GM18520 (cell line): ENCODE measurements at regions not wholly inside any gene's neighbourhood (a gene's known extent, or its start where the extent isn't known, plus 50 kb on each side); places are given as distances from the start of the nearest gene placed in this dataset.
"Not testable (repeated sequence)": the region's sequence is repeated elsewhere in the genome, so short reads cannot be mapped to it uniquely, and the experiment has no call there.

Source experiments
- ATAC-seq: cut with Tn5 transposase; IDR thresholded peaks from one replicate; pipeline ENCODE4 v1.9.1; 2021; ENCODE audit not compliant: unreplicated experiment

- ATAC-seq, result no peak
Measured at GRCh38 chr2:143889216-143889615, 630.7 kb downstream of the ZEB2 start.

DNA sequence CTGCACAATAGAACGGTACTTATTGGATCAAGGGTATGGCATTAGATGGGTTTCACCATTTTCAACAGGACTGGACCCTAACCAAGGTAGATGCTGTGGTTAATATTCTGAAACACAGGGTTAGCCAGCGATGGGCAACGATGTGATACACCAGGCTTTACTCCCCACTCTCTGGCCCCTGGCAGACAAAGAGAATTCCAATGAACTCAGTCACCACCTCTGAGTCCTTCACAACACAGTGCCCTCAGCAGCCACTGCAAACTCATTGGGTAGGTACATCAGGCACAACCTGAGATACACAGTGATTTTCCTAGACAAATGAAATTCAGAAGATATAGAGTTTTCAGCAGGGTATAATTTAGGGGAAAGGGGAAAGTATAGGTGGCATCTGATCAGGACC lies 634.5 kb downstream of the ZEB2 start:
- ATAC-seq, result no peak

DNA sequence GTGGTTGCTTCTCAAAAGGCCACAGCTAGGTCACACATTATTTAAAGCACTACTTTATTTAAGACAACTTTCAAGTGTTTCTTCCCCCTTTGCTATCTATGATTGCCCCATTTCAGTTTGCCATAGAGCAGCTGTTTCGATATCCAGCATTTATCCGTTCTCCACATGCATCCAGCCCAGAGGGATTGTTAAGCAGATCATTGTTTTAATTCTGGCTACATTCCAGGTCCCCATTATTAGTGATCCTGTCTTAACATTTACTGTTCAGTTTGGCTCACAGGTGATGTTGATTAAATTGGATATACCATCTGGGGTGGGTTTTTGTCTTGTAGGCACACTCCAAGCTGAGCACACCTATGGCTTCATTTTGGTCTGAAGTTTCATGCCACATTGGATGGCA lies 638.7 kb downstream of the ZEB2 start:
- no peak for ATAC-seq

DNA sequence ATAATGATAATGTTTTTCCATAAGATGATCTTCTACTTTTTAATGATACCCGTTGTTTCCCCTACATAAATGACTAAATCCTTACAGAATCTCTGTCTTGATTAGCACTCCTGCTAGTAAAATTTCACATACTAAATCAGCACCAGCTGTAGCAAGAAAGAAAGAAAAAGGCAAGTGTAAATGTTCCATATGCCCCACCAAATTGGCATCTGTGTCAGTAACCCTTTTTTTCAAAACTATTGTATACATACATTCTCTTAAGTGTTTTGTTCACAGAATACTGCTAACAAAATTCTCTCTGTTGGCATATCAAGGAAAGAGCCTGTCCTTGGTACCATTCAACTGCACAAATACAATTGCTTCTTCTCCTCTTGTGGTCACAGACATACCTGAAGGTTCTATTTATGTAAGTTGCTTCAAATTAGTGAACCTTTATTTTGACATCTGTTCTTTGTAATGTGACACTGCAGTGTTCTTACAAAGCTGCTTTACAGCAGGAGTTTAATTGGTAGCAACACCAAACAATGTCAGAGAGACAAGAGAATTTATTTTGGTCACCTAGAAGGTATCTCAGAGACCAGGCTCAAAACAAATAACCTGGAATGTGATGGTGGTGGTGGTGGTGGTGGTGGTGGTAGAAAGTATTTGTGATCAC lies 641.9 kb downstream of the ZEB2 start:
- ATAC-seq, result no peak

DNA sequence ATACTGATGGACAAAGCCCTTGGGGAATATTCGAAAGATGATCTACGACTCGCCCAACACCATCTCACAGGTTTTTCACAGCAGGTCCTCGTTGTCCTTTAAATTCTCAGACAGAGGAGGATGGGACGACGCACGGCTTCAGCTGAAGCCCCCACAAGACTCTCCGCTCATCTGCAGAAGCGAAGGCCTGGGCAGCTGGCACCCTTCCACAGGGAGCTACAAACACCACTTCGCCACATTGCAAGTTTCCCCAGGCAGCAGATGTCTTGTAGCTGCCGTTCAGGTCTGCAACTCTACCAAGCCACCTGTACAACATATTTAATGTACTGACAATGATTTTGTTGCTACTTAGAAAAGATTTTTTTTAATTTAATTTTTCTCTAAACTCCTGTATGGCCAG lies 642.9 kb downstream of the ZEB2 start:
- no peak for ATAC-seq

GRCh38 chr2:143875295-143876233 lies 644.4 kb downstream of the ZEB2 start:
- no peak for ATAC-seq

- no peak for ATAC-seq
Measured at GRCh38 chr2:143873886-143874285, 646.0 kb downstream of the ZEB2 start.

- no peak for ATAC-seq
Measured at GRCh38 chr2:143870696-143871095, 649.2 kb downstream of the ZEB2 start.

DNA sequence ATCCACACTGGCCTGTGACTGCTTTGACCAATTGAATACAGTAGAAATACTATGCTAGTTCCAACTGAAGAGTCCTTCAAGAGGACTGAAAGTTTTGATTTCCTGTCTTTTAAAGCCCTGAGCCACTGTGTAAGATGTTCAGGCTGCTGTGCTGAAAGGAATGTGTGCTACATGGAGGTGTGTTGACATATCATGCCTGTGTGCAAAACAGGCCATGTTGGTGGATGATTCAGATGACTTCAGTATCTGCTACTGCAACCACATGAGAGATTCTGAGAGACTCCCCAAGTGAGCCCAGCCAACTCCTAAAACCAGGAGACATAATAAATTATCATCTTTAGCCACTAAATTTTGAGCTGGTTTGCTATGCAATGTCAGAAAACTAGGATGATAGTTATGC lies 662.9 kb downstream of the ZEB2 start:
- ATAC-seq, result no peak

GRCh38 chr2:143852759-143853158 lies 667.2 kb downstream of the ZEB2 start:
- ATAC-seq, result no peak

DNA sequence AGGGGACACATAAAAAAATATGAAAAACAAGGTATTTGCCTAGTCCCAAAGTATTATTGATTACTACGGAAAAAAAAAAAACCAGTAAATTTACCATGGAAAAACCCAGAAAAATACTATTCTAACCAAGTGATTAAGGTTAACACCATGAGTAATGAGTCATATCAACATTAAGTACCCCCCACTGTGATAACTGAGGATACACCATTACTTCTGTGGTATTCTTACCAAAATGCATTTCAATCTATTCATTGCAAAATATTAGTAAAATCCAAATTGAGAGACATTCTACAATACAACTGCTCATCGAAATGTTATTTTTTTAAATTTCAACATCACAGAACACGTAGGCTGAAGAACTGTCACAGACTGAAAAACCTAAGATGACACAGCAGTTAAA lies 669.8 kb downstream of the ZEB2 start:
- ATAC-seq, result no peak

DNA sequence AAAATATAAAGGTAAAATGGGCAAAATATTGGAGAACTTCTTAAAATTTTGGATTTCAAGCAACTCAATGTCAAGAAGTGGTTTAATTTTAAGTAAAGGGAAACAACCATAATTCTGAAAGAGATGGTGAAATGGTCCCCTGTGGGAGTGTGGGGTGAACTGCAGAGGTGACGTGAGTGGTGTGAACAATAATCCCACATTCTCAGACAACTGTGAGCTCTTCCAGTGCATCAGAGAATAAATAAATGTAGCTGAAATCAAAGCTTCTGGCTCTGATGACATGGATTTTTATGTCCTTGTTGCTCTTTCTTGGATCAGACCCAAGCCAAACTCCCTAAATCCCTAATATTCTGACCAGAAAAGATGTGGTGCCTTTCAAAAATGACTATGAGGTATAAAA lies 672.7 kb downstream of the ZEB2 start:
- no peak for ATAC-seq

- no peak for ATAC-seq
Measured at GRCh38 chr2:143844986-143845385, 674.9 kb downstream of the ZEB2 start.

- no peak for ATAC-seq
Measured at GRCh38 chr2:143843686-143844085, 676.2 kb downstream of the ZEB2 start.

DNA sequence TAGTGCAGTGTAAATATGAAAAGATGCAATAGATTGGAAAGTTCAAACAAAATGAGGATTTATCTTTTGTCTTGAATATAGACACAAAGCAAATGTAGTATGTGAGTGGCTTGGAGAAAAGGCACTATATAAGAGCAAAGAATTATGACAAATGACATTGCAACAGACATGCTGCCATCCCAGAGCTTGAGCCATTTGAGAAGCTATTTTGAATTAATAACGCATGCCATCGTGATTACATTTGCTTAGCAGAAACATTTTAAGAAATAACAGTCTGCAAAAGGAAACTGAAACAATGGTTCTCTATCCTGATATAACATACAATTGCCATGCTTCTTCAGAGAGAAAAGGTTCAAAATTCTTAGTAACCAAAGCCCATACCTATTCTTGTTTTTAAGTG lies 677.1 kb downstream of the ZEB2 start:
- no peak for ATAC-seq

GRCh38 chr2:143841935-143842334 lies 678.0 kb downstream of the ZEB2 start:
- no peak for ATAC-seq

- no peak for ATAC-seq
Measured at GRCh38 chr2:143840601-143841000, 679.3 kb downstream of the ZEB2 start.

DNA sequence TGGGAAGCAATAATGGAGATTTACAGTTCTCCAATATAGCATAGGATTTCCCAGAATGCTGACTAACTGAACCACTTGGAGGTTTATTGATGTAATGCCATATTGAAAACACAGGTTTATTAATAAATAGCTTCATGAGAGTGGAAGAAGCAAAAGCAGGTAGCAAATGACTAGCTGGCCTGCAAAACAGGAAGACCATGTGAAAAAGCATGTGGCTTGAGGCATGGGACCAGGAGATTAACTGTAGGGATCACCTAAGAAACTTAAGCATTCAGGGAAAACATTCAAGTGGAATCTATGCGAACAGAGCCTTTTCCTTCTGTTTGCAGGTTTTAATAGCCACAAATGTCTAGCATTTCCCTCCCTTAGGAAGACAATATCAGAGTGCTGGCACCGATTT lies 679.7 kb downstream of the ZEB2 start:
- no peak for ATAC-seq

DNA sequence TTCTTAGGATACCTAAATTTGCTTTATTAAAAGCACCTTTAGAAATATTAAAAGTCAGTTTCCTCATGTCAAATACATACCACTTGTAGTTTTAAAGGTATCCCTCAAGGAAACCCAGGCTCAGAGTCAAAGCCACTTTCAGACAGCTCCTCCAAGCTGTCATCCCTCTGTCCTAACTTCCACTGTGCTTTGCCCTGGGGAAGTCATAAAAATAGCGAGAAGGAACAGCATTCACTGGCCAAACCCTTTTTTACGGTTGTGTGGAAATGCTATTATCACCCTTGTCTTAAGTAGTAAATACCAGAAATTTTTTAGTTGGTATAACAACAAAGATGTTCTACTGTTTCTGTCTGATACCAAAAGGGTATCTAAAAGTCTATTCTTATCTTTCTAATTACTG lies 680.5 kb downstream of the ZEB2 start:
- ATAC-seq, result no peak

GRCh38 chr2:143837055-143837454 lies 682.9 kb downstream of the ZEB2 start:
- not testable (repeated sequence) for ATAC-seq

- ATAC-seq, result no peak
Measured at GRCh38 chr2:143835481-143835880, 684.4 kb downstream of the ZEB2 start.

GRCh38 chr2:143833015-143833660 lies 686.8 kb downstream of the ZEB2 start:
- no peak for ATAC-seq
